BJ (cell line): ENCODE measurements at regions not wholly inside any gene's neighbourhood (a gene's known extent, or its start where the extent isn't known, plus 50 kb on each side); places are given as distances from the start of the nearest gene placed in this dataset.

Source experiments
- CTCF ChIA-PET: fragments of 350-600 bp; formaldehyde crosslinking; extraction: SDS; loops from one replicate; lab custom pipeline; 2021; ENCODE audit warnings: antibody characterized with exemption, inconsistent platforms; lab: Yijun Ruan, JAX
- POLR2A ChIA-PET: fragments of 300-600 bp; sonication (Branson Sonifier 250); formaldehyde crosslinking; extraction: SDS; loops from one replicate; lab custom pipeline; 2021; ENCODE audit warnings: antibody characterized with exemption; lab: Charles Lee
- DNase-seq: peaks from one replicate; pipeline ENCODE4 v3.0.0-alpha.2; 2011; ENCODE audit warnings: low read depth
- H3K27me3 ChIP-seq: 2 replicates; pipeline ENCODE4 v1.6.0; 2011; ENCODE audit warnings: low read length; ENCODE audit not compliant: control insufficient read depth, insufficient read depth
- H3K36me3 ChIP-seq: 2 replicates; pipeline ENCODE4 v1.5.1; 2011; ENCODE audit warnings: low read length; ENCODE audit not compliant: control insufficient read depth, insufficient read depth
- H3K4me3 ChIP-seq: 2 replicates; pipeline ENCODE4 v1.5.1; 2011; ENCODE audit warnings: low read depth, mild to moderate bottlenecking, control low read depth, low read length
- TF ChIP-seq, protein P1 (sequence below): IDR thresholded peaks from 2 replicates; pipeline ENCODE4 v1.5.1; 2011; ENCODE audit warnings: low read depth, mild to moderate bottlenecking, control low read depth, inconsistent platforms, low read length, moderate library complexity; ENCODE audit not compliant: insufficient read depth

DNA sequence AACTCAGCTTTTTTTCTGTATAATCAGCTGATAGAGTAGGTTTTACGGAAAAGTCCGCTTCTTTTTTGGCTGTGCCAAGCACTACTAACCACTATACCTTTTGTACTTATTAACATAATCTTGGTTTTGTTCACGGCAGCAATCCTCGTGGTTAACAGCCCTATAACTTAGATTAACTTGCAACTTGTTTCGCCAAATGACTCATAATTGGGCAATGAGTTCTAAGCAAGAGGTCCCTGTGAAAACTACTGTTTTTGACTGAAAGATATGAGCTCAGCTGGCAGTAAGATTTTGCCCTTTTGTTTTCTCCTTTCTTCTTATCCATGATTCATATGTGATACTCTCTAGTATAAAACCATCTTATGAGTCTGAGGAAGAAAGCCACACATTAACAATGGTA is 345.0 kb upstream of the PCDH15 start:
- Histone ChIP-seq H3K4me3 (no peak overlapping the region), H3K36me3 (no peaks in the 10 kb centered on the region), H3K27me3 (no peaks in the 10 kb centered on the region)
- DNase-seq: no peak
- CTCF ChIA-PET: interaction anchor here (0.5 to 0.9 kb wide), 2 partner anchors 8 to 475 kb away, joined by 3 read pairs; no protein-coding TSS in a partner anchor
- POLR2A ChIA-PET: no interaction called here
- TF ChIP-seq, protein P1, sequence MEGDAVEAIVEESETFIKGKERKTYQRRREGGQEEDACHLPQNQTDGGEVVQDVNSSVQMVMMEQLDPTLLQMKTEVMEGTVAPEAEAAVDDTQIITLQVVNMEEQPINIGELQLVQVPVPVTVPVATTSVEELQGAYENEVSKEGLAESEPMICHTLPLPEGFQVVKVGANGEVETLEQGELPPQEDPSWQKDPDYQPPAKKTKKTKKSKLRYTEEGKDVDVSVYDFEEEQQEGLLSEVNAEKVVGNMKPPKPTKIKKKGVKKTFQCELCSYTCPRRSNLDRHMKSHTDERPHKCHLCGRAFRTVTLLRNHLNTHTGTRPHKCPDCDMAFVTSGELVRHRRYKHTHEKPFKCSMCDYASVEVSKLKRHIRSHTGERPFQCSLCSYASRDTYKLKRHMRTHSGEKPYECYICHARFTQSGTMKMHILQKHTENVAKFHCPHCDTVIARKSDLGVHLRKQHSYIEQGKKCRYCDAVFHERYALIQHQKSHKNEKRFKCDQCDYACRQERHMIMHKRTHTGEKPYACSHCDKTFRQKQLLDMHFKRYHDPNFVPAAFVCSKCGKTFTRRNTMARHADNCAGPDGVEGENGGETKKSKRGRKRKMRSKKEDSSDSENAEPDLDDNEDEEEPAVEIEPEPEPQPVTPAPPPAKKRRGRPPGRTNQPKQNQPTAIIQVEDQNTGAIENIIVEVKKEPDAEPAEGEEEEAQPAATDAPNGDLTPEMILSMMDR: no peak

DNA sequence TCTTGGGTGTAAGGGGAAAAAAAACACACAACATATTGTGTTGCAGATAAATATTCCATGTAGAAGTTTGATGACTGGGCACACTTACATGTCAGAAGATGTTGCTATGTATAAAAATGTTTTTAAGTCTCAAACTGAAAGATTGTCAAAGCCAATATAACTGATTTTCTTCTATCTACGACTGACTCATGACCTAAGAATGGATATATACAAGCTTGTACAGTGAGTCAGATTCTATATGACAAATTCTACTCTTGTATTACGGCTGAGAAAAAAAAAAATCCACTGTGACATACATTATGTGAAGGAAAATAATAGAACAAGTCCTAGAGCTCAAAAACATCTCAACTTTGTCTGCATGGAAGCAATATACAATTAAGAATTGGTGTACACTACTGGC is 343.0 kb upstream of the PCDH15 start:
- ChIA-PET POLR2A (no interaction called here), CTCF (no interaction called here)
- TF ChIP-seq, protein P1: no peak
- Histone ChIP-seq H3K4me3 (no peak overlapping the region), H3K27me3 (no peaks in the 10 kb centered on the region), H3K36me3 (no peaks in the 10 kb centered on the region)
- DNase-seq: no peak

DNA sequence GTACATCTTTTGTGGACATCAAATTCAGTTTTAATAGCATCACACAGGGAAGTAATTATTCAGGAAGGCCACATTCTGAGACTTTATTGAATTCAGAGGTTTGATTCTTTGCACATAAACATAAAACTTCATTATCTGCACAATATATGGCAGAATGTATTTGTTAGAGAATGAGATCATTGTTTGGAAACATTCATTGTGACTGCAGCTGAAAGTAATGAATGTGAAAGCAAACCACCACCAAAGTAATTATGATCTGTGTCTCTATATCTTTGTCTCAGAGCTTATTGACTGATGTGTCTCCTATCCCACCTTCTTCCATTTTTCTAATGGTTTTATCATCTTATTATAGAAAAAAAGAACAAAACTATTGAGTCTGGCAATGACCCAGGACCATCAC is 340.9 kb upstream of the PCDH15 start:
- CTCF ChIA-PET: no interaction called here
- POLR2A ChIA-PET: no interaction called here

DNA sequence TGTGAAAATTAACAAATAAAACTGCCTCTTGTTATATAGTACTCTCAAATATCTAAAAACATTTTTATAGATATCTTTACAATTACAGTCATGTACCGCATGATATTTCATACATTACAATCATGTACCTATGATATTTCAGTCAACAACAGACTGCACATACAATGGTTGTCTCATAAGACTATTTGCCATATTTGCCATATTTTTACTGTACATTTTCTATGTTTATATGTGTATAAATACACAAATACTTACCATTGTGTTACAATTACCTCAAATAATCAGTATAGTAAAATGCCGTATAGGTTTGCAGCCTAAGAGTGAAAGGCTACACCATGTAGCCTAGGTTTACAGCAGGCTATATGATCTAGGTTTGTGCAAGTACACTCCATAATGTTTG is 336.0 kb upstream of the PCDH15 start:
- Histone ChIP-seq H3K27me3 (no peaks in the 10 kb centered on the region), H3K4me3 (no peak overlapping the region), H3K36me3 (no peaks in the 10 kb centered on the region)
- DNase-seq: no peak
- ChIA-PET POLR2A (no interaction called here), CTCF (no interaction called here)
- TF ChIP-seq, protein P1: no peak

More for the DNA sequence above, 340.9 kb upstream of the PCDH15 start:
- H3K27me3 ChIP-seq: no peaks in the 10 kb centered on the region
- TF ChIP-seq, protein P1: no peak
- no peak overlapping the region for H3K4me3 ChIP-seq
- DNase-seq: no peak
- no peaks in the 10 kb centered on the region for H3K36me3 ChIP-seq

DNA sequence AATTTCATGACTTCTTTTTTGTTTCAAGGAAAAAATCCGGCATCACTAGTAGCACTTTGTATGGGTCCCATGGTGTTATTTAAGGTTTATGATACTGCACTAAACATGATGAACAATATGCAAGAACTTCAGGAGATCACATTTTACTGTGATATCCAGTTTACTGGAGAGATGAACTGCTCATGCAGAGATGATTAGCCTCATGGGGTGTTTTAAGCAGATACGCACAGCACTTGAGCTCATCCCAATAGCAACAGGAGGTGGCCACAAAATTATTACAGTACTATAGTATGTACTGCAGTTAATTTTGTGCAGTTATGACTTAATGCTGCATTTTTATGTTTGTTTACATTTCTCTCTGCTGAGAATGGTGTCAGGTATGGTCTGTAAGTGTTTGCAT is 303.7 kb upstream of the PCDH15 start:
- Histone ChIP-seq H3K4me3 (no peak overlapping the region), H3K27me3 (no peaks in the 10 kb centered on the region), H3K36me3 (no peaks in the 10 kb centered on the region)
- no peak for DNase-seq
- TF ChIP-seq, protein P1: no peak
- ChIA-PET POLR2A (no interaction called here), CTCF (no interaction called here)
